Astrocyte of the spinal cord (primary cell): ENCODE measurements at regions not wholly inside any gene's neighbourhood (a gene's known extent, or its start where the extent isn't known, plus 50 kb on each side); places are given as distances from the start of the nearest gene placed in this dataset.

ENCODE experiments used
- DNase-seq: peaks from one replicate; pipeline ENCODE4 v3.0.0; 2011; ENCODE audit warnings: low read depth, low spot score
- H3K4me3 ChIP-seq: 2 replicates; pipeline ENCODE4 v1.5.1; 2011; ENCODE audit warnings: low read depth, mild to moderate bottlenecking, low read length, moderate library complexity
- CTCF ChIP-seq: IDR thresholded peaks from 2 replicates; pipeline ENCODE4 v1.5.1; 2012; ENCODE audit warnings: low read depth, mild to moderate bottlenecking, low read length, inconsistent platforms
- in situ Hi-C: cut with HindIII; loops from 2 replicates; pipeline ENCODE4 v1.10.0; 2017; ENCODE audit warnings: low sequenced_read_pairs

- in situ Hi-C loops = no loop called here
- DNase-seq = no peak
- H3K4me3 ChIP-seq = no peak overlapping the region
- no peak for TF ChIP-seq CTCF
These were observed 328.5 kb upstream of the PPP2R3A start for GRCh38 chr3:135637013-135637412.

DNA sequence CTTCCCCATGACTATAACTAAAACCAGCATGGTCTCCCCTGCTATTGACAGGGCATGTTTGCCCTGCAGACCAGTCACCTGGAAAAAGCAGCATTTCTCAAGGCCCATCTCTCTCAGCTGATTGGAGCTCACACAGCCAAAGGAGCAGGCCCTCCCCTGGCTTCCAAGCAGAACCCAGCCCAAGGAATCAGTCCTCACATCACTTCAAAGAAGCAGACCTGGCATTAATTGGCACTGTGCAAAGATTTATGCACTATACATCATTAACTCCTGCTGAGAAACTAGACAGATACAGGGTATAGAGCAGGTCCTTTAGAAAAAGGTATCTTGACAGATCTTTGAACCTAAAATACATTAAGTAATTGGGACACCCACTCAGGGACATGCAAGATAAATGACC is 323.8 kb upstream of the PPP2R3A start:
- H3K4me3 ChIP-seq = no peak overlapping the region
- DNase-seq = no peak
- in situ Hi-C loops = no loop called here
- TF ChIP-seq CTCF = no peak

DNA sequence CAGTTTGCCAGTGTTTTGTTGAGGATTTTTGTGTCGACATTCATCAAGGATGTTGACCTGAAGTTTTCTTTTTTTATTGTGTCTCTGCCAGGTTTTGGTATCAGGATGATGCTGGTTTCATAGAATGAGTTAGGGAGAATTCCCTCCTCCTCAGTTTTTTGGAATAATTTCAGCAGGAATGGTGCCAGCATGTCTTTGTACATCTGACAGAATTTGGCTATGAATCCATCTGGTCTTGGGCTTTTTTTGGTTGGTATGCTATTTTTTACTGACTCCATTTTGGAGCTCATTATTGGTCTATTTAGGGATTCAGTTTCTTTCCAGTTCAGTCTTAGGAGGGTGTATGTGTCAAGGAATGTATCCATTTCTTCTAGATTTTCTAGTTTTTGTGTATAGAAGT is 320.0 kb upstream of the PPP2R3A start:
- TF ChIP-seq CTCF = no peak
- H3K4me3 ChIP-seq = no peak overlapping the region
- in situ Hi-C loops = no loop called here
- DNase-seq = no peak

DNA sequence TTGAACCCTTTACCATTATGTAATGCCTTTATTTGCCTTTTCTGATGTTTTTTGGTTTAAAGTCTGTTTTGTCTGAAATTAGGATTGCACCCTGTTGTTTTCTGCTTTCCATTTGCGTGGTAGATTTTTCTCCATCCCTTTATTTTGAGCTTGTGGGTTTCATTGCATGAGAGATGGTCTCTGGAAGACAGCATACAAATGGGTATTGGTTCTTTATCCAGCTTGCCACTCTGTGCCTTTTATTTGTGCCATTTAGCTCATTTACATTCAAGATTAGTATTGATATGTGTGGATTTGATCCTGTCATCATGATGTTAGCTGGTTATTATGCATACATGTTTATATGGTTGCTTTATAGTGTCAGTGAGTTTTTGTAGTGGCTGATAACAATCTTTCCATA is 318.7 kb upstream of the PPP2R3A start:
- in situ Hi-C loops = no loop called here
- no peak for DNase-seq
- no peak overlapping the region for H3K4me3 ChIP-seq
- TF ChIP-seq CTCF = no peak

- DNase-seq = no peak
- no peak overlapping the region for H3K4me3 ChIP-seq
- TF ChIP-seq CTCF = no peak
- in situ Hi-C loops = no loop called here
These were observed 316.2 kb upstream of the PPP2R3A start for GRCh38 chr3:135649361-135649760.

DNA sequence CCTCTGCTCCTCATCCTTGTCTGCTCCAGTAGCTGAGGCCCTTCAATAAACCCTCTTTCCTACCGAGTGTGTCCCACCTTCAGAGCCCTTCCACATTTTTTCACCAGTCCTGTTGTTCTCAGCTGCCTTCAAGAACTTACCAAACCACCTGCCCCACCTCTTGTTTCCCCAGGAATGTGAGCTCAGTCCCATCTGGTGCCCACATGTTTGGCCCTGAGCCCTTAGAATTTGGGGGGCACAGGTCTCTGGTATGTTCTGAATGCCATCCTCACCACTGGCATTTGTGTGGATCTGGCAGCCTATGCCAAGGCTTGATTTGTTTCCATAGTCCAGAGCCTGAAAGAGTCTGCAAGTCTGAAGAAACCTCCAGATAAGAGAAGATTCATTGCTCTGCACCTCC is 315.2 kb upstream of the PPP2R3A start:
- in situ Hi-C loops = no loop called here
- DNase-seq = no peak
- TF ChIP-seq CTCF = no peak
- no peak overlapping the region for H3K4me3 ChIP-seq

DNA sequence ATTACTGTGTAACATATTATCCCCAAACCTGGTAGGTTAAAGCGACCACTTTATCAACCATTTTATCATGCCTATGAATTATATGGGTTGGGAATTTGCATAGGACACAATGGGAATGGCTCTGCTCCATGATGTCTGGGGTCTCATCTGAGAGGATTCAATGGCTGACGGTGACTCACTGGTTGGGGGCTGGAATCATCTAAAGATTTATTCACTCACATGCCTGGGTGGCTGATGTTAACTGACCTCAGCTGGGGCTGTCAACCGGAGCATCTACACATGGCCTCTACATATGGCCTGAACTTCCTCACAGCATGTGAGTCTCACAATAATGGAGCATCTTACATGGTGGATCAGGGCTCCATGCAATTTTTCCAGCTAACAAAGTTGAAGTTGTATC is 313.1 kb upstream of the PPP2R3A start:
- in situ Hi-C loops = no loop called here
- no peak for TF ChIP-seq CTCF
- no peak overlapping the region for H3K4me3 ChIP-seq
- DNase-seq = no peak
